Activated naive CD4-positive, alpha-beta T cell treated with Interleukin-2 at 50 U/mL for 16 hours (primary cell): ENCODE measurements at regions not wholly inside any gene's neighbourhood (a gene's known extent, or its start where the extent isn't known, plus 50 kb on each side); places are given as distances from the start of the nearest gene placed in this dataset.
A peak's percentile ranks its signal among the peaks of the same experiment; 100 is the strongest.
"Not testable (repeated sequence)": the region's sequence is repeated elsewhere in the genome, so short reads cannot be mapped to it uniquely, and the experiment has no call there.

Experiments used
- DNase-seq: peaks from one replicate; pipeline ENCODE4 v3.0.0-alpha.2; 2020

- DNase-seq = no peak
Observed at GRCh38 chr2:241959751-241960269, 90.3 kb downstream of the RTP5 start.

- DNase-seq = no peak
Observed at GRCh38 chr2:241961454-241961853, 91.9 kb downstream of the RTP5 start.

DNA sequence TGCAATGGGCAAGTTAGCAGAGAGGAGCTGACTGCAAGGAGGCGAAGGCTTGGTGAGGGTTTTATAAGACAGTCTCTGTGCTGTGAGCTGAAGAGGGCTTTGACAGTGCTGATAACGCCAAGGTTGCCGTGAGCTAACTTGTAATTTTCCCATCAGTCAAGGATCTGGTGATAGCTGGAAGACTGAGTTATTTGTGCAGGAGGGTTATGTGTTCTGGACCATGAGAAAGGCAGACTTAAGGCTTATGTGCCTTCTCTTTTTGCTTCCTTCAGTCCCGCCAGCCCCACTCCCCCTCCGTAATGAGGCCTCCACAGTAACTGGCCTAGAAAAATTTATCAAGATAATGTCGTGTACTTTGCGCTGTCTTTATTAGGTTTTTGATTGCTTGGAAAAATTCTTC, 94.6 kb downstream of the RTP5 start:
- no peak for DNase-seq

GRCh38 chr2:241965931-241966412, 96.4 kb downstream of the RTP5 start:
- DNase-seq = peak; percentile 73

DNA sequence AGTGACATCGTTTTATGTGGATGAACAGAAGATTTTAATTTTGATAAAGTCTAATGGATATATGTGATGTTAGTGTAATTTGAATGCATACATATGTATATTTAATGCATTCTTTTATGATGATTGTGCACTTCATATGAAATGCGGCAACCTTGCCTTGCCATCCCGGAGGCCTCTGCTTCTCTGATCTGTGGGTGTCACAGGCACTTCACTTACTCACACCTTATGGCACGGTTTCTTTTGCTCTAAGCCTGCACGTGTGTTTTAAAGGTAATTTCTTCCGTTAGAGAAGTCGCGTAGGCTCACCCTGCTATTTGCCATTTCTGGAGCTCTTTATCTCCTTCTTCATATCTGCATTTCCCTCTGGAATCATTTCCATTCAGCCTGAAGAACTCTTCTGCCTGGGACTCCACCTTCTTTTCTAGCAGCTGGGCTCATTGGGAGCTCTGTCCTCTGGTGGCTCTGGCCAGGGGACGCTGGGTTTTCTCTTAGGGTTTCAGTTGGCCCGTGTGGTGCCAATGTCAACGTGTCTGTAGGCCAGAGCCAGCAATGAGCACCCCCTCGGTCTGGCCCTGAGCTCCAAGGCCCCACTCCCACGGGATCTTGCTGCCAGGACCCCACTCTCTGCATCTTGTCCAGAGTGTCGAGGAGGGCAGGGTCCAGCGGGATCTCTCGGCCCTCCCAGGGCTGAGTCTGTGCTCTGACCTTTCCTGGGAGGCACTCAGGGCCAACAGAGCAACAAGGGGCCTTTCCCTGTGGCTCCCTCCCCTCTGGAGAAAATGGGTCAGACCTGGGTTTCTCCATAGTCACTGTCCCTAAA, 97.3 kb downstream of the RTP5 start:
- no peak for DNase-seq

DNA sequence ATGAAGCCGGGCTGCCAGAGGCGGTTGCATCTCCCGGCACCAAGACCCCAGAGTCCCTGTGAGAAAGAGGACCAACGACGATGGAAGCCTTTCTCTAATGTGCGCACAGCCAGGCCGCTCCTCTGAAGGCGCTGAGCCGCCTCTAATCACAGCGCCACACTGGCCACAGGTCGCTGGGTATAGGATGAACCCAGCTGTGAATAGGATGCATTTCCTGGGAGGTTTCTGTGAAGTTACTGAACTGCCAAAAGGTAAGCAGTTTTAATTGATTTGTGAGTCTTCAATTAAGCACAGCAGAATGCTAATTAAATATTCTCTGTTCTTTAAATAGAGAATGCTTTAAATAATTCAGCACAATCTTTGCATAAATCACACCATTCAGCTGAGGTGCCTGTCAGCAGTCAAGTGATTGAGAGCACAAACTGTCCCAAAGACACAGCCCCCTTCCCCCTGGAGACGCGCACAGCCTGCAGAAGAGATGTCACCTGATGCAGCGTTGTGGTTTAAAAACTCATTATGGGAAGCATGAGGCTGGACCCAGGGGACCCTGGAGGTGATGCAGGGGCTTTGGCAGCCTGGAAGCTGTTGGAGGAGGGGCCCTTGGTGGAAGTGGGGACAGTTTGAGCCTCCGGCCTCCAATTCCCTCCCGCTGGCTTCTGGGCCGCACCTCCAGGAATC, 98.1 kb downstream of the RTP5 start:
- DNase-seq = no peak

- no peak for DNase-seq
Observed at GRCh38 chr2:241968417-241968816, 98.9 kb downstream of the RTP5 start.

DNA sequence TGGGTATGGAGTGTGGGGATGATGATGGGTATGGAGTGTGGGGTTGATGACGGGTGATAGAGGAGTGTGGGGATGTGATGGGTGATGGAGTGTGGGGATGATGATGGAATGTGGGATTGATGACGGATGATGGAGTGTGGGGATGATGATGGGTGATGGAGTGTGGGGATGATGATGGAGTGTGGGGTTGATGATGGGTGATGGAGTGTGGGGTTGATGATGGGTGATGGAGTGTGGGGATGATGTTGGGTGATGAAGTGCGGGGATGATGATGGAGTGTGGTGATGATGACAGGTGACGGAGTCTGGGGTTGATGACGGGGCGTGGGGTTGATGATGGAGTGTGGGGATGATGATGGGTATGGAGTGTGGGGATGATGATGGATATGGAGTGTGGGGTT, 99.7 kb downstream of the RTP5 start:
- not testable (repeated sequence) for DNase-seq

GRCh38 chr2:241970716-241971115, 101.2 kb downstream of the RTP5 start:
- no peak for DNase-seq

DNA sequence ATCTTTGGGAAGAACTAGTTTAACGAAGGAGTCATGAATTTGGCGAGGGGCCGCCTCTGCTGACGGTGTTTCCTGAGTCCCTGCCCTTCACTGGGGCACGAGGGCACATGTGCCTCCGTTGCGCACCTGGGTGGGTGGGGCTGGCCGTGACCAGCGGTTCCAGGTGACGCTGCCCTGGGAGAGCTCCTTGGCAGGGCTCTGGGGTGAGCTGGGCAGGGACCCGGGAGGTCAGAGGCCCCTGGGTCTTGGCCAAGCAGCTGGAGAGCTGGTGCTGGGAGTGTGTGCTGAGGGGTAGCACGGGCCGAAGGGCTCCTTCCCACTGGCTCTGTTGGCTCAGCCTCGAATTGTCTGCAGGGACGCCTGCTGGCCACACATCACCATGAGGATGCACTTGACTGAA, 104.6 kb downstream of the RTP5 start:
- no peak for DNase-seq

DNA sequence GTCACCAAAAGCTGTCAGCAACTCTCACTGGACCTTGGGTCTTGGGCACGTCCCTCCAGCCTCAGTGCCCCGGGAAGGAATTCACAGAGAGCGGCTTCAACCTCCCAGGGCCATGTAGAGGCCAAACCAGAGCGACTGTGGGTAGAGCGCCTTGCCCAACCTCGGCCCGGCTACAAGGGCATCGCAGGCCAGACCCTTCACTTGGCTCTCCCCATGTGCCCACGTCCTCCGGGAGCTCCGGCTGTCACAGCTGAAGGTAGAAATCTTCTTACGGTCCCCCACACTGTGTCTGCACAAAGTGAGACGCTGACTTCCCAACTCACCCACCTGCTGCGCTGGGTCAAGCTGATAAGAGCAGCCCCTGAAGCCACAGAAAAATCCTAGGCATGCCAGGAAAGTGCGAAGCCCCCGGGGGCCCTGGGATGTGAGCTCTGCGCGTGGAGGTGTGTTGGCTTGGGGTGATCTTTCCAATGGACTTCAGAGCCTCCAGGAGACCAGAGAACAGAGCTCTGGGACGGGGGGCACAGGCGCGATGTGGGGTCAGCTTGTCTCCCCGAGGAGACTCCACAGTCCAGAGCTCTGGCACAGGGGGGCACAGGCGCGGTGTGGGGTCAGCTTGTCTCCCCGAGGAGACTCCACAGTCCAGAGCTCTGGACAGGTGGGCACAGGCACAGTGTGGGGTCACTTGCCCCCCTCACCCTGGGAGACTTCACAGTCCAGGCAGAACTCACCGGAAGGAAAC, 105.5 kb downstream of the RTP5 start:
- no peak for DNase-seq

- no peak for DNase-seq
Observed at GRCh38 chr2:241975593-241976284, 106.2 kb downstream of the RTP5 start.

- no peak for DNase-seq
Observed at GRCh38 chr2:241976296-241976695, 106.8 kb downstream of the RTP5 start.

DNA sequence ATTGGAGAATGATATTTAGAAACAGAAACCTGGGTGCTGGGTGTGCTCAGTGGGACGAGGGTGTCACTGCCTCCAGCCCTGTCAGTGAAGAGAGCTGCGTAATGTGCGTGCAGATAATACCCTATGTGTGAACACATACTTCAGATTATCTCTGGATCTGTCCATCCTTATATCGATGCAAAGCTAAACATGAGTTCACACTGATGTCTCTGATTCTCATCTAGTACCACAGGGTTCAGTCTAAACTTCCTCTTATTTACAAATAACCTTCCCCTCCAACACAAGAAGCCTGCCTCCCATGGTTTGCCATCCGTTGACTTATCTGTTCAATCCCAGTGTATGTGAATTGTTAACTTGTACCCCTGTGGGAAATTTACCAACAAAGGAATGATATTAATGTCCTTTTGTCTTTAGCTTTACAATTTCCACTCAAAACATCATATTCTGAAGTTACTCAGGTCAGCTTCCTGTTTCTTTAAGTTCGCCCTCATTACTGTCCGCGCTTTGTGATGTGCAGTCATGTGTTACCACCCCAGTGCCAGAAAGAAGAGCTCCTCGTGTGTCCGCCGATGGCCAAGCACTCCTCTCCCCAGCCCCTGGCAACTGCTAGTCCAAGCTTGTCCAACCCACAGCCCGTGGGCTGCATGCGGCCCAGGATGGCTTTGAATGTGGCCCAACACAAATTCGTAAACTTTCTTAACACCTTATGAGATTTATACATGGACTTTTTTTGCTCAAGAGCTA, 108.2 kb downstream of the RTP5 start:
- no peak for DNase-seq

DNA sequence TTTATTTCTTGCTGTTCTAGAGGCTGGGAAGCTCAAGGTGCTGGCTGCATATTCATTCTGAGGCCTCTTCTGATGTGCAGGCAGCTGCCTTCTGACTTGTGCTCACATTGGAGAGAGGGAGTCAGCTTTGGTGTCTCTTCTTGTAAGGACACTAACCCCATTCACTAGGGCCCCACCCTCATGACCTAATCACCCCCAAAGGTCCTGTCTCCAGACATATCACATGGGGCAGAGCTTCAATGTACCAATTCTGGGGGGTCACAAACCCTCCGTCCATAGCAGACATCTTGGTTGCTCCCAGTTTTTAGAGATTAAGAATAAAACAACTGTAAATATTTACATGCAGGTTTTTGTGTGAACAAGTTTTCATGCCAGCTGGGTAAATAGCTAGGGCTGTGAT, 109.1 kb downstream of the RTP5 start:
- DNase-seq = no peak

GRCh38 chr2:241980193-241980592, 110.7 kb downstream of the RTP5 start:
- no peak for DNase-seq

GRCh38 chr2:241981076-241981700, 111.7 kb downstream of the RTP5 start:
- no peak for DNase-seq

- DNase-seq = no peak
Observed at GRCh38 chr2:241982706-241983570, 113.4 kb downstream of the RTP5 start.

- DNase-seq = no peak
Observed at GRCh38 chr2:241983571-241984270, 114.2 kb downstream of the RTP5 start.

DNA sequence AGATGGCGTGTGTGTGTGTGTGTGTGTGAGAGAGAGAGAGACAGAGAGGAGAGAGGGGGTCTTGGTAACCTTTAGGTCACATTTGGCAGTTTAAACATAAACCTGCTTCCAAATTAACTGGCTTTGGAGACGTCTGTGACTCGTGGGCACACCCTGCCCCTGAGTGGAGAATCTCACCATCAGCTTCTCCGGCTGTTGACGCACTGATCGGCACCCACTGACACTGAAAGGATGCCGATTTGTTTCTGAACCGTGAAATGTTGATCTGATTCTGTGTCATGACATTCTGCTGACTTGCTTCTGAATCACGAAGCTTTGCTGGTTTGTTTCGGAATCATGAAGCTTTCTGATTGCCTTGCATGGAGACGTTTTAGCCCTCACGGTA, 114.7 kb downstream of the RTP5 start:
- no peak for DNase-seq
